GF-D8 (cell line): ENCODE measurements at regions not wholly inside any gene's neighbourhood (a gene's known extent, or its start where the extent isn't known, plus 50 kb on each side); places are given as distances from the start of the nearest gene placed in this dataset.

Source experiments
- DNase-seq: peaks from one replicate; lab custom pipeline; 2025; lab: John Stamatoyannopoulos, UW

DNA sequence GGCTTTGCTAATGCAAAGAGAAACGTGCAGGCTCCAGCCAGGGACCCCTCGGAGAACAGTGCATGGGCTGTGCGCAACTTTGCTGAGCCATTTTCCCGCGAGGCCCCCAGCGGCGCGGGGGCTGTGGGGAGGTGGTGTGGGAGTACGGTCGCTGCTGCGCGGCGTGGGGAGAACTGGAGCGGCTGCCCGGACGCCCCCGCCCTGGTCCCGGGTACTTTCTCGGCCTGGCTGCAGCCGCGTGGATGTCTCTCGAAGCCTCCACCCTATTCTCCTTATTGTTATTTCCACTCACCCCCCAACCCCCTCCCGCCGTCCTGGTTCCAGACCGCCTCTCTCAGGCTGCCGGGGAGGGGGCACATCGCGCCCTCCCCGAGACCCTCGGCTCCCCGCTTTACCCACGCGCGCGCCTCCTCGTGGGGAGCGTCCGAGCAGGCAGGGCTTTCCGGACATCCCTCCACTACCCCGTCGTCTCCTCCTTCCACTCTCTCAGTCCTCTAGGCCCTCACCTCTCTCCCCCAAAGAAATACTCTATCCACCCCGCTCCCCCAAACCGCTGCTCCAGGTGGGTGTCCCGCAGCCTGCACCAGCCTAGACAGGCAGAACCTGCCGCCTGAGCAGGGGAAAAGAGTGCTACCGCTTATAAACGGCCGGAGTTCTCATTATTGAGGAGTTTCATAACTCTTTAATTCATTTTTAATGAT, 68.6 kb upstream of the TBCA start:
- DNase-seq = no peak

DNA sequence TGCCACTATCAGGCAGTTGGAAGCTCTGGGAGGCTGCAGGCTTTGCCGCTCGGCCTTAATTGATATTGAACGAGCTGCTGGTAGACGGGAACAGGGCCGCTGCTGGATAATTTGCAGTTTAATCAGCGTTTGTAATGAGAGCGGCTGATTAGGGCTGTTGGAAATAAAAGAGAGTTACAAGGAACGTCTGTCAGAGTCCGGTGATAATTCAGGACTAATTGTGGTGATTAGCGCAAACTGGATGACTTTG, 68.2 kb upstream of the TBCA start:
- DNase-seq = no peak

DNA sequence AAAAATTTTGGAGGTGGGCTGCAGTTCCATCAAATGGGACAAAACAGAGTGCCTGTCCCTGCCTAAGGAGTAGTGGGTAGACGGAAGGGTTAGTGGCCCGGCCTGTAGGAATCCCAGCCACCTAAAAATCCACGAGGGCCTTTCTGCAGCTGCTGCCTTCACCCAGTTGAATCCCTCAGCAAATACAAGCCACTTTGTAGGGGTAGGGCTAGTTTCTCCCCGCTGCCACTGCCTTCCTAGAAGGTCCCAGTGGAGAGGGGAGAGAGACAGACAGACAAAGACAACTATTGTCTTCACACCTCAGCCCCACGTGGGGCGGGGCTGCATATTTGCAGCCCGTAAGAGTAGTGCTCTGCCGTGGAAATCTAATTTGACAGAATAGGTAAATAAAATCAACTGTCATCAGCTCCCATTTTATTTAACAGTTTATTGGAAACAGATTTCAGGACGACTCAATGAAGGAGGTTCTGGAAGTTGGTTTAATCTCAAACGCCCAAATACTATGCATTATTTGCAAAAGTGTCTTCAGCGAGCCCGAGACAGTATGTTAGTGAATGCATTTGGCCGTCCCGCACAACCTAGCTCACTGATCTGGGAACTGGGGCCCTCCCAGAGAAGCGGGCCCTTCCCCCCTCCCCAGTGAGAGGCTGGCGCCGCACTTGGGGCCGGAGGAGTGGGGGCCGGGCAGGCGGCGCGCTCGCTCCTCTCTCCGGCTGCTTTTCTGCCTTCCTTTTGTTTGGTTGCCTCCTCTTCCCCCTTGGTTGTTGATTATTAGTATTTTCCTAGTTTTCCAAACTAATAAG, 67.6 kb upstream of the TBCA start:
- no peak for DNase-seq

DNA sequence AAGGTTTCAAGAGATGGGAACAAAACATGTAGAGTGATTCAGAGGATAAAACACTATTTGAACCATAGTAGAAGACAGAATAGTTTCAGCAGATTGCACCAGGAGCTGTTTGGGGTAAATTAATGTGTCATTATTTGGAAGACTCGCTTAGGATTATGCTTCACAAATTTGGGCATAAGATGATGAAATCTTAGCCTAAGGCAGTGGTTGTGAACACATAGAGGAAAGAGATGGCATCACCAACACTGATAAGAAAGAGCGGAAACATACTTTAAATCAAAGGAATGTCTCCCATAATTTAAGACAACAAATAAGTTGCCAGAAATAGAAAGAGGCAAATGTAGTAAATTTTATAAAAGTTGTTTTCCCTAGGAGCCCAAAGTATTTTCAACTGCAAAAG, 66.1 kb upstream of the TBCA start:
- DNase-seq = no peak

GRCh38 chr5:77841616-77842015, 65.5 kb upstream of the TBCA start:
- no peak for DNase-seq

- no peak for DNase-seq
Observed at GRCh38 chr5:77840930-77841329, 64.8 kb upstream of the TBCA start.

DNA sequence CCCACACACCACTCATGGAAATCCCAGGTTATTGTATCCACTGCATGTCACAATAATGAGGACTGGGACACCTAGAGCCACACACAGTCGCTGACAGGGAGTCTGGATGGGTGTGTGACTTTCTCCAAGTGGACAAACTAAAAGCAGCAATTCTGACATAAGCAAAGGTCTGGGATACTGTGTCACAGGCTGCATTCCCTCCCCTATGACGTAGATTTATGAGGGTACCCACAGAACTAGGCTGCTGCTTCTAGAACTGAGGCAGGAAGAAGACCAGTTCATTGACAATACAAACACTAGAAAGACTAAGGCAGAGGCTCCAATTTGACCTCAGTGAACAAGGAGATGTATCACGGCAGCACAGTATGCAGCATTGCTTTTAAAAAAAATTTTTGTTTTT, 63.6 kb upstream of the TBCA start:
- no peak for DNase-seq

GRCh38 chr5:77832938-77833337, 56.8 kb upstream of the TBCA start:
- no peak for DNase-seq

GRCh38 chr5:77832166-77832770, 56.1 kb upstream of the TBCA start:
- no peak for DNase-seq

GRCh38 chr5:77828445-77828844, 52.3 kb upstream of the TBCA start:
- DNase-seq = no peak
